Cardiac muscle cell (in vitro differentiated cells and primary cell): ENCODE measurements at regions not wholly inside any gene's neighbourhood (a gene's known extent, or its start where the extent isn't known, plus 50 kb on each side); places are given as distances from the start of the nearest gene placed in this dataset.
"Not testable (repeated sequence)": the region's sequence is repeated elsewhere in the genome, so short reads cannot be mapped to it uniquely, and the experiment has no call there.

Source experiments
- DNase-seq, 2 donors: peaks; one replicate each; pipeline versions ENCODE4 v3.0.0 to v3.0.0-alpha.2; 2010 to 2017; ENCODE audit warnings: low read depth in 1 of 2, low spot score in 1 of 2
- H3K27ac ChIP-seq: fragments of 200-600 bp; sonication (generic); 2 replicates; pipeline ENCODE4 v1.5.1; 2016
- H3K27me3 ChIP-seq: fragments of 200-600 bp; sonication (generic); 2 replicates; pipeline ENCODE4 v1.6.0; 2016; ENCODE audit warnings: control low read depth
- H3K36me3 ChIP-seq: fragments of 200-600 bp; sonication (generic); 2 replicates; pipeline ENCODE4 v1.5.1; 2016; ENCODE audit warnings: control low read depth
- H3K4me1 ChIP-seq: fragments of 200-600 bp; sonication (generic); 2 replicates; pipeline ENCODE4 v1.8.1; 2017; ENCODE audit warnings: low read depth, mild to moderate bottlenecking, mixed run types
- H3K4me3 ChIP-seq: fragments of 200-600 bp; sonication (generic); 2 replicates; pipeline ENCODE4 v1.5.1; 2016; ENCODE audit warnings: mild to moderate bottlenecking
- H3K9me3 ChIP-seq: fragments of 200-600 bp; sonication (generic); 2 replicates; pipeline ENCODE4 v1.5.1; 2017; ENCODE audit warnings: low read depth, mild to moderate bottlenecking, control low read depth
- TF ChIP-seq, protein P1 (sequence below): IDR thresholded peaks from 2 replicates; pipeline ENCODE4 v1.5.1; 2012; ENCODE audit warnings: low read depth, mild to moderate bottlenecking, low read length

DNA sequence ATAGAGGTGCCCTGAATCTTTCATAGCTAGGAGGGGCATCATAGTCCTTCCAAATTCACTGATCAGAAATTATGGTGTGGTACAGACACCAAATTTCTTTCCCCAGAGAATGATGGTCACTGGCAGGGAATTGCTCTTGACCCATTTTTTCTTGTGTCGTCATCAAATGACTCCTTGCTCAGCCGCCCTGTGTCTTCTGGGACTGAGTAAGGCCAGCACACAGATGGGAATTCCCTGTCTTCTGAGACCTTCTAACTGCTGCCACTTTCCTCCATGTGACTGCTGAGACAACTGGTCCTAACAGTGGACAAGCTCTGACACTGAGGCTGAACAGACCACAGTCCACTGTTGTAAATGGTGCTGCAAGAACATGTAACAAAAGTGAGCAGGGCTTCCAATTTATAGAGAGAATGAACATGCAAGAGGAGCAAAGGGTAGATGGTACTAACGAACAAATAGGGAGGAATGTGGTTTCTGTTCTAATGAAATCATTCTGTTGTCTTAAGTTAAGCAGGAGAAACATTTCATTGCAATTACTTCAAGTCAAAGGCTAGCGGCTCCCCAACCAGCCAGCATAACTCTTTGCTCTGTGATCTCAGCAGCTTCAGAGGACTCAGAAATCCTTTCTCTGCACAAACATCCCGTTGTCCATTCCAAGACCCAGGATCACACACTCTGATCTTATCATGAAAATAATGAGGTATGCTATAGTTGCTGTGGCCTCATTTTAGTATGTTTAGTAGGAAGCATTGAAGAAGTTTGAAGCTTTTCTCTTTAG lies 235.9 kb upstream of the PRSS1 start:
- no peak for DNase-seq
- Histone ChIP-seq H3K4me3 (no peak overlapping the region), H3K27me3 (no peaks in the 10 kb centered on the region), H3K27ac (no peak overlapping the region), H3K9me3 (no peaks in the 10 kb centered on the region), H3K4me1 (no peaks in the 10 kb centered on the region), H3K36me3 (no peaks in the 10 kb centered on the region)
- TF ChIP-seq, protein P1, sequence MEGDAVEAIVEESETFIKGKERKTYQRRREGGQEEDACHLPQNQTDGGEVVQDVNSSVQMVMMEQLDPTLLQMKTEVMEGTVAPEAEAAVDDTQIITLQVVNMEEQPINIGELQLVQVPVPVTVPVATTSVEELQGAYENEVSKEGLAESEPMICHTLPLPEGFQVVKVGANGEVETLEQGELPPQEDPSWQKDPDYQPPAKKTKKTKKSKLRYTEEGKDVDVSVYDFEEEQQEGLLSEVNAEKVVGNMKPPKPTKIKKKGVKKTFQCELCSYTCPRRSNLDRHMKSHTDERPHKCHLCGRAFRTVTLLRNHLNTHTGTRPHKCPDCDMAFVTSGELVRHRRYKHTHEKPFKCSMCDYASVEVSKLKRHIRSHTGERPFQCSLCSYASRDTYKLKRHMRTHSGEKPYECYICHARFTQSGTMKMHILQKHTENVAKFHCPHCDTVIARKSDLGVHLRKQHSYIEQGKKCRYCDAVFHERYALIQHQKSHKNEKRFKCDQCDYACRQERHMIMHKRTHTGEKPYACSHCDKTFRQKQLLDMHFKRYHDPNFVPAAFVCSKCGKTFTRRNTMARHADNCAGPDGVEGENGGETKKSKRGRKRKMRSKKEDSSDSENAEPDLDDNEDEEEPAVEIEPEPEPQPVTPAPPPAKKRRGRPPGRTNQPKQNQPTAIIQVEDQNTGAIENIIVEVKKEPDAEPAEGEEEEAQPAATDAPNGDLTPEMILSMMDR: no peak

DNA sequence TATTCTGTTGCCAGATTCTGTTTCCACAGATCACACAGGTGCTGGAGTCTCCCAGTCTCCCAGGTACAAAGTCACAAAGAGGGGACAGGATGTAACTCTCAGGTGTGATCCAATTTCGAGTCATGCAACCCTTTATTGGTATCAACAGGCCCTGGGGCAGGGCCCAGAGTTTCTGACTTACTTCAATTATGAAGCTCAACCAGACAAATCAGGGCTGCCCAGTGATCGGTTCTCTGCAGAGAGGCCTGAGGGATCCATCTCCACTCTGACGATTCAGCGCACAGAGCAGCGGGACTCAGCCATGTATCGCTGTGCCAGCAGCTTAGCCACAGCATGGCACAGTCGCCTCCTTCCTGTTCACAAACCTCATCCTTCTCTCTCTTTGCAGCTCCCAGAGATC lies 237.5 kb upstream of the PRSS1 start:
- DNase-seq: no peak
- no peaks in the 10 kb centered on the region for H3K36me3 ChIP-seq
- no peak overlapping the region for H3K4me3 ChIP-seq
- no peak overlapping the region for H3K27ac ChIP-seq
- H3K27me3 ChIP-seq: no peaks in the 10 kb centered on the region
- no peaks in the 10 kb centered on the region for H3K9me3 ChIP-seq
- no peaks in the 10 kb centered on the region for H3K4me1 ChIP-seq
- TF ChIP-seq, protein P1: no peak

DNA sequence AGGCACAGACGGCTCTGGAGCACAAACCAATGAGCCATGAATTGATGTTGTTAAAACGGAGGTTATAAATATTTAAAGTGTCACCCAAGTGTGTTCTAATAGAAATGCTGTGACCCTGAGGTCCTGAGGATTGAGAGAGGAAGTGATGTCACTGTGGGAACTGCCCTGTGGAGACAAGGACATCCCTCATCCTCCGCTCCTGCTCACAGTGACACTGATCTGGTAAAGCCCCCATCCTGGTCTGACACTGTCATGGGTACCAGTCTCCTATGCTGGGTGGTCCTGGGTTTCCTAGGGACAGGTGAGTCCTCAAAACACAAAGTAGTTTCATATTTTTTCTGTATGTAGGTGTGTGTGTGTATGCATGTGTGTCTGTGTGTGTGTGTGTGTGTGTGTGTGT lies 237.9 kb upstream of the PRSS1 start:
- no peak overlapping the region for H3K4me3 ChIP-seq
- H3K27ac ChIP-seq: no peak overlapping the region
- no peaks in the 10 kb centered on the region for H3K27me3 ChIP-seq
- H3K4me1 ChIP-seq: no peaks in the 10 kb centered on the region
- TF ChIP-seq, protein P1: no peak
- no peaks in the 10 kb centered on the region for H3K36me3 ChIP-seq
- H3K9me3 ChIP-seq: no peaks in the 10 kb centered on the region
- DNase-seq: no peak

DNA sequence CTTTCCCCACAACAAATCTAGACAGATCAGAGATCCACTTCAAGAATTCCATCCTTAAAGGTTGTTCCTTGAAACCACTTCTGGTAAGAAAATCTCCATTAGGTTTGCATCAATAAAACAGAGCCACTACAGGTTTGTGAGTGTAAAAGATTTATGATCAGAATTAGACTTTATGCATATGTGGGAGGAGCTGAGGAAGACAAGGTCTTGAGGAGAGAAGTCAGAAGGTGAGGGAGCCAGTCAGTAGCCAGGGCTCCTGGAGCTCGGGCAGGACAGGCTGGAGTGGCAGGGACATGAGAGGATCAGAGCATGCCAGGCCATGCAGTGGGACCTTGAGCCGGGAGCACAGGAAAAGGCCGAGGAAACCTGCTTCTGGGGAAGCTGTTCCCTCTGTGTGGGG lies 240.0 kb upstream of the PRSS1 start:
- H3K9me3 ChIP-seq, H3K27me3 ChIP-seq, H3K4me1 ChIP-seq, H3K27ac ChIP-seq, H3K36me3 ChIP-seq, H3K4me3 ChIP-seq, DNase-seq: not testable (repeated sequence)

DNA sequence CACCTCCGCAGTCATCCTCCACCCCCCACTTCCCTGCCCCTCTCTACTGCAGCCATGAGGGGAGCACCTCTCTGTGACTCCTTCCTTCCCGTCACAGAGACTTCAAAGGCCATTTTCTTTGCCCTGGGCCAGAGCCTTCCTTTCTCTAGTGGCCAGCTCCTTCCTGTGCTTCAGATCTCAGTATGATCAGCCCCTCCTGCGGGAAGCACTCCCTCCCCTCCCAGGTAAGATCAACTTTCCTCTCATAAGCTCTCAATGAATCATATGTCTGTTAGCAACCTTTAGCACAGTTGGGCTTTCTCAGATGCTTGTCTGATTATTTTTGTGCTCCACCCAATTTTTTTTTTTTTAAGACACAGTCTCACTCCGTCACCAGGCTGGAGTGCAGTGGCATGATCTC lies 241.0 kb upstream of the PRSS1 start:
- Histone ChIP-seq H3K27me3 (no peaks in the 10 kb centered on the region), H3K4me1 (no peaks in the 10 kb centered on the region), H3K27ac (no peak overlapping the region), H3K4me3 (no peak overlapping the region), H3K36me3 (no peaks in the 10 kb centered on the region), H3K9me3 (no peaks in the 10 kb centered on the region)
- TF ChIP-seq, protein P1: no peak
- no peak for DNase-seq

DNA sequence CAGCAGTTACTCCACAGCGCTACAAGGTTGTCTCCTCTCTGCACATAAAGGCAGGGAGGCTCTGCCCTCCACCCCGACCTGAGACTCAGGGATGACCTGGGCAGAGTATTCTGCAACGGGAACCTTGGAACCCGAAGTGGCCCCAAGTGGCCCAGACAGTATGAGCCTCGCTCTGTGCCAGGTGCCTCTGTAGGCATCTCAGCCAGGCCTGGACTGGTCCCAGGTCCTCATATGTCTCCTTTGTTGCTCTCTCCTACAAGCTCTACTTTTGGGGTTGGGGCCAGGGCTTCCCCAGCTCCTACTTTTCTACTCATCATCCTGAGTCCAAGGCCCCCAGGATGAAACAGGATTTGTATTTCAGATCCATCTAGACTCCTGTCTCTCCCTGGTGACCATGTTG lies 241.5 kb upstream of the PRSS1 start:
- DNase-seq: no peak
- Histone ChIP-seq H3K36me3 (no peaks in the 10 kb centered on the region), H3K4me3 (no peak overlapping the region), H3K9me3 (no peaks in the 10 kb centered on the region), H3K27me3 (no peaks in the 10 kb centered on the region), H3K27ac (no peak overlapping the region), H3K4me1 (no peaks in the 10 kb centered on the region)
- TF ChIP-seq, protein P1: no peak

DNA sequence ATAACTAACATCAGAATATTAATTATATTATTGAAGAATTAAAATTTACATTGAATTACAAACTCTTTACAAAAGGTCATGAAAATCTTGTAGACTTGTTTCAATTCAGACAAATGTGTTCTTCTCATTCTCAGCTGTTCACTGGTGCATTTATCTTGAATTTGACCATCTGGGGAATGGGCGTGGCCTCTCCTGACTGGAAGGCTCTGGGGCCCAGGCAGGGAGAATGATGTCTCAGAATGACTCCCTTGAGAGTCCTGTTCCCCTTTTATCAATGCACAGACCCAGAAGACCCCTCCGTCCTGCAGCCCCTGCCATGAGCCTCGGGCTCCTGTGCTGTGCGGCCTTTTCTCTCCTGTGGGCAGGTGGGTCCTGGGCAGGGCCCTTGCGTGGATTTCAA lies 242.2 kb upstream of the PRSS1 start:
- H3K9me3 ChIP-seq, DNase-seq, H3K27me3 ChIP-seq, H3K36me3 ChIP-seq, H3K27ac ChIP-seq, H3K4me3 ChIP-seq, H3K4me1 ChIP-seq: not testable (repeated sequence)
